ENCODE measurements at regions not wholly inside any gene's neighbourhood (a gene's known extent, or its start where the extent isn't known, plus 50 kb on each side); places are given as distances from the start of the nearest gene placed in this dataset.

- no peak overlapping the region for H3K4me3 Mint-ChIP-seq
- DNase-seq (no peak), ATAC-seq (no peak)
- peaks cover 4% of the 10 kb centered on the region for H3K4me1 Mint-ChIP-seq (ENCODE audit: low read depth)
- no peaks in the 10 kb centered on the region for H3K9me3 Mint-ChIP-seq
- H3K36me3 Mint-ChIP-seq (ENCODE audit: insufficient read depth) = no peaks in the 10 kb centered on the region
- H3K27me3 Mint-ChIP-seq (ENCODE audit: low read depth) = no peaks in the 10 kb centered on the region
Measured at GRCh38 chr20:47406849-47407682, 50.6 kb upstream of the ZMYND8 start.

GRCh38 chr20:47411161-47411560 is 54.7 kb upstream of the ZMYND8 start:
- H3K4me1 Mint-ChIP-seq (ENCODE audit: low read depth) = peaks cover 26% of the 10 kb centered on the region
- H3K27me3 Mint-ChIP-seq (ENCODE audit: low read depth) = no peaks in the 10 kb centered on the region
- no peaks in the 10 kb centered on the region for H3K36me3 Mint-ChIP-seq (ENCODE audit: insufficient read depth)
- no peak for ATAC-seq
- no peak overlapping the region for H3K4me3 Mint-ChIP-seq
- no peak for DNase-seq
- no peaks in the 10 kb centered on the region for H3K9me3 Mint-ChIP-seq

GRCh38 chr20:47412083-47412482 is 55.6 kb upstream of the ZMYND8 start:
- Mint-ChIP-seq H3K4me1 (ENCODE audit: low read depth) (peaks cover 33% of the 10 kb centered on the region), H3K4me3 (no peak overlapping the region), H3K27me3 (ENCODE audit: low read depth) (no peaks in the 10 kb centered on the region), H3K9me3 (no peaks in the 10 kb centered on the region), H3K36me3 (ENCODE audit: insufficient read depth) (no peaks in the 10 kb centered on the region)
- DNase-seq (no peak), ATAC-seq (no peak)

GRCh38 chr20:47413189-47413588 is 56.7 kb upstream of the ZMYND8 start:
- no peak for ATAC-seq
- Mint-ChIP-seq H3K4me1 (ENCODE audit: low read depth) (peaks cover 37% of the 10 kb centered on the region), H3K4me3 (no peak overlapping the region), H3K36me3 (ENCODE audit: insufficient read depth) (no peaks in the 10 kb centered on the region), H3K9me3 (no peaks in the 10 kb centered on the region), H3K27me3 (ENCODE audit: low read depth) (no peaks in the 10 kb centered on the region)
- DNase-seq = no peak

GRCh38 chr20:47417245-47418068 is 61.0 kb upstream of the ZMYND8 start:
- Mint-ChIP-seq H3K4me3 (no peak overlapping the region), H3K4me1 (ENCODE audit: low read depth) (peaks cover 33% of the 10 kb centered on the region), H3K27me3 (ENCODE audit: low read depth) (no peaks in the 10 kb centered on the region), H3K36me3 (ENCODE audit: insufficient read depth) (no peaks in the 10 kb centered on the region), H3K9me3 (no peaks in the 10 kb centered on the region)
- DNase-seq (no peak), ATAC-seq (no peak)

- H3K4me1 Mint-ChIP-seq (ENCODE audit: low read depth) = peaks cover 26% of the 10 kb centered on the region
- H3K4me3 Mint-ChIP-seq = no peak overlapping the region
- ATAC-seq = no peak
- DNase-seq = no peak
- no peaks in the 10 kb centered on the region for H3K36me3 Mint-ChIP-seq (ENCODE audit: insufficient read depth)
- H3K27me3 Mint-ChIP-seq (ENCODE audit: low read depth) = no peaks in the 10 kb centered on the region
- H3K9me3 Mint-ChIP-seq = no peaks in the 10 kb centered on the region
Measured at GRCh38 chr20:47418069-47418757, 61.7 kb upstream of the ZMYND8 start.

GRCh38 chr20:47419953-47420514 is 63.5 kb upstream of the ZMYND8 start:
- Mint-ChIP-seq H3K27me3 (ENCODE audit: low read depth) (no peaks in the 10 kb centered on the region), H3K4me3 (no peak overlapping the region), H3K9me3 (no peaks in the 10 kb centered on the region), H3K4me1 (ENCODE audit: low read depth) (peaks cover 18% of the 10 kb centered on the region), H3K36me3 (ENCODE audit: insufficient read depth) (no peaks in the 10 kb centered on the region)
- ATAC-seq (no peak), DNase-seq (no peak)

GRCh38 chr20:47421076-47421475 is 64.6 kb upstream of the ZMYND8 start:
- no peak overlapping the region for H3K4me3 Mint-ChIP-seq
- peaks cover 11% of the 10 kb centered on the region for H3K4me1 Mint-ChIP-seq (ENCODE audit: low read depth)
- no peaks in the 10 kb centered on the region for H3K27me3 Mint-ChIP-seq (ENCODE audit: low read depth)
- DNase-seq = no peak
- H3K36me3 Mint-ChIP-seq (ENCODE audit: insufficient read depth) = no peaks in the 10 kb centered on the region
- no peaks in the 10 kb centered on the region for H3K9me3 Mint-ChIP-seq
- no peak for ATAC-seq

GRCh38 chr20:47423586-47423985 is 67.1 kb upstream of the ZMYND8 start:
- Mint-ChIP-seq H3K4me1 (ENCODE audit: low read depth) (no peaks in the 10 kb centered on the region), H3K27me3 (ENCODE audit: low read depth) (no peaks in the 10 kb centered on the region), H3K4me3 (no peak overlapping the region), H3K36me3 (ENCODE audit: insufficient read depth) (no peaks in the 10 kb centered on the region), H3K9me3 (peaks cover 4% of the 10 kb centered on the region)
- ATAC-seq (no peak), DNase-seq (no peak)

- Mint-ChIP-seq H3K4me1 (ENCODE audit: low read depth) (no peaks in the 10 kb centered on the region), H3K4me3 (no peak overlapping the region), H3K27me3 (ENCODE audit: low read depth) (no peaks in the 10 kb centered on the region), H3K36me3 (ENCODE audit: insufficient read depth) (no peaks in the 10 kb centered on the region), H3K9me3 (peaks cover 4% of the 10 kb centered on the region)
- DNase-seq = no peak
- no peak for ATAC-seq
Measured at GRCh38 chr20:47427067-47427466, 70.6 kb upstream of the ZMYND8 start.

- H3K4me3 Mint-ChIP-seq = no peak overlapping the region
- DNase-seq = no peak
- no peaks in the 10 kb centered on the region for H3K4me1 Mint-ChIP-seq (ENCODE audit: low read depth)
- H3K27me3 Mint-ChIP-seq (ENCODE audit: low read depth) = peaks cover under 1% of the 10 kb centered on the region
- no peak for ATAC-seq
- H3K9me3 Mint-ChIP-seq = peaks cover 4% of the 10 kb centered on the region
- no peaks in the 10 kb centered on the region for H3K36me3 Mint-ChIP-seq (ENCODE audit: insufficient read depth)
Measured at GRCh38 chr20:47427746-47428145, 71.2 kb upstream of the ZMYND8 start.

- ATAC-seq = no peak
- no peaks in the 10 kb centered on the region for H3K4me1 Mint-ChIP-seq (ENCODE audit: low read depth)
- H3K36me3 Mint-ChIP-seq (ENCODE audit: insufficient read depth) = no peaks in the 10 kb centered on the region
- peaks cover 2% of the 10 kb centered on the region for H3K27me3 Mint-ChIP-seq (ENCODE audit: low read depth)
- H3K4me3 Mint-ChIP-seq = no peak overlapping the region
- H3K9me3 Mint-ChIP-seq = peaks cover 4% of the 10 kb centered on the region
- DNase-seq = no peak
Measured at GRCh38 chr20:47428164-47428563, 71.7 kb upstream of the ZMYND8 start.

GRCh38 chr20:47428851-47429336 is 72.4 kb upstream of the ZMYND8 start:
- H3K9me3 Mint-ChIP-seq = peaks cover 4% of the 10 kb centered on the region
- no peak overlapping the region for H3K4me3 Mint-ChIP-seq
- no peaks in the 10 kb centered on the region for H3K4me1 Mint-ChIP-seq (ENCODE audit: low read depth)
- no peaks in the 10 kb centered on the region for H3K36me3 Mint-ChIP-seq (ENCODE audit: insufficient read depth)
- DNase-seq (no peak), ATAC-seq (no peak)
- peaks cover 2% of the 10 kb centered on the region for H3K27me3 Mint-ChIP-seq (ENCODE audit: low read depth)

GRCh38 chr20:47429409-47429808 is 72.3 kb upstream of the NCOA3 start:
- DNase-seq (no peak), ATAC-seq (no peak)
- no peaks in the 10 kb centered on the region for H3K4me1 Mint-ChIP-seq (ENCODE audit: low read depth)
- H3K36me3 Mint-ChIP-seq (ENCODE audit: insufficient read depth) = no peaks in the 10 kb centered on the region
- peaks cover 2% of the 10 kb centered on the region for H3K27me3 Mint-ChIP-seq (ENCODE audit: low read depth)
- no peak overlapping the region for H3K4me3 Mint-ChIP-seq
- peaks cover 4% of the 10 kb centered on the region for H3K9me3 Mint-ChIP-seq
